A673 (cell line): ENCODE measurements at regions not wholly inside any gene's neighbourhood (a gene's known extent, or its start where the extent isn't known, plus 50 kb on each side); places are given as distances from the start of the nearest gene placed in this dataset.

Experiments used
- BruUV-seq: library from RNA; stranded (reverse); fragments of 400-500 nt; replicated peaks from 2 replicates; lab custom pipeline; 2021; lab: Mats Ljungman, UMichigan
- CTCF ChIA-PET: fragments of 300-600 bp; sonication (Branson Sonifier 250); formaldehyde crosslinking; loops from one replicate; lab custom pipeline; 2022; ENCODE audit warnings: antibody characterized with exemption; lab: Charles Lee
- POLR2A ChIA-PET: fragments of 300-600 bp; sonication (Branson Sonifier 250); formaldehyde crosslinking; loops from one replicate; lab custom pipeline; 2022; ENCODE audit warnings: antibody characterized with exemption; ENCODE audit not compliant: low non-redundant PET; lab: Charles Lee
- DNase-seq: peaks from one replicate; pipeline ENCODE4 v3.0.0-alpha.2; 2015; ENCODE audit warnings: low spot score
- H3K27ac ChIP-seq: fragments of 200-600 bp; sonication (generic); 2 replicates; pipeline ENCODE4 v1.5.1; 2016; ENCODE audit warnings: mixed run types, low read depth, mild to moderate bottlenecking, mixed read lengths, antibody characterized with exemption, low read length; ENCODE audit not compliant: poor library complexity, severe bottlenecking
- H3K27me3 ChIP-seq: fragments of 200-600 bp; sonication (generic); replicated peaks from 2 replicates; pipeline ENCODE4 v1.6.1; 2017; ENCODE audit warnings: mixed run types, low read depth, mild to moderate bottlenecking, mixed read lengths, antibody characterized with exemption, low read length; ENCODE audit not compliant: insufficient read depth, poor library complexity
- H3K36me3 ChIP-seq: fragments of 200-600 bp; sonication (generic); 2 replicates; pipeline ENCODE4 v1.6.1; 2016; ENCODE audit warnings: mixed run types, mild to moderate bottlenecking, mixed read lengths, antibody characterized with exemption, low read length; ENCODE audit not compliant: insufficient read depth, poor library complexity, severe bottlenecking
- H3K4me1 ChIP-seq: fragments of 200-600 bp; sonication (generic); 2 replicates; pipeline ENCODE4 v1.6.1; 2017; ENCODE audit warnings: mixed run types, mild to moderate bottlenecking, mixed read lengths, antibody characterized with exemption, low read length; ENCODE audit not compliant: insufficient read depth, poor library complexity, severe bottlenecking
- H3K4me3 ChIP-seq: fragments of 200-600 bp; sonication (generic); 2 replicates; pipeline ENCODE4 v1.5.1; 2016; ENCODE audit warnings: low read depth, mixed run types, mild to moderate bottlenecking, mixed read lengths, low read length; ENCODE audit not compliant: poor library complexity, severe bottlenecking
- H3K9me3 ChIP-seq: fragments of 200-600 bp; sonication (generic); 2 replicates; pipeline ENCODE4 v1.6.1; 2016; ENCODE audit warnings: mixed run types, low read depth, mild to moderate bottlenecking, mixed read lengths, antibody characterized with exemption, low read length; ENCODE audit not compliant: poor library complexity, severe bottlenecking
- EZH2 ChIP-seq: fragments of 200-600 bp; sonication (generic); IDR thresholded peaks from 2 replicates; pipeline ENCODE4 v1.6.1; 2017; ENCODE audit warnings: borderline replicate concordance, low read depth, mild to moderate bottlenecking, mixed read lengths, antibody characterized with exemption, low read length; ENCODE audit not compliant: poor library complexity, severe bottlenecking
- intact Hi-C: fragments of 100-400 bp; cut with micrococcal nuclease; formaldehyde crosslinking; loops from one replicate; pipeline ENCODE4 v1.10.0; 2022; ENCODE audit not compliant: unreplicated experiment
- TF ChIP-seq, protein P1 (sequence below): fragments of 300-800, 200-600 bp; sonication (generic); conservative IDR thresholded peaks from 2 replicates; pipeline ENCODE4 v1.5.1; 2017; ENCODE audit warnings: low read depth, mild to moderate bottlenecking, antibody characterized with exemption, low read length, moderate library complexity, mixed read lengths

GRCh38 chr9:113770396-113770795, 105.7 kb upstream of the ZNF618 start:
- POLR2A ChIA-PET: no interaction called here
- H3K27ac ChIP-seq: no peak overlapping the region

GRCh38 chr9:113771199-113771598, 104.9 kb upstream of the ZNF618 start:
- Histone ChIP-seq H3K9me3 (no peaks in the 10 kb centered on the region), H3K36me3 (no peaks in the 10 kb centered on the region), H3K27ac (no peak overlapping the region), H3K4me1 (no peaks in the 10 kb centered on the region), H3K27me3 (no peaks in the 10 kb centered on the region), H3K4me3 (no peak overlapping the region)
- TF ChIP-seq EZH2: no peak
- TF ChIP-seq, protein P1, sequence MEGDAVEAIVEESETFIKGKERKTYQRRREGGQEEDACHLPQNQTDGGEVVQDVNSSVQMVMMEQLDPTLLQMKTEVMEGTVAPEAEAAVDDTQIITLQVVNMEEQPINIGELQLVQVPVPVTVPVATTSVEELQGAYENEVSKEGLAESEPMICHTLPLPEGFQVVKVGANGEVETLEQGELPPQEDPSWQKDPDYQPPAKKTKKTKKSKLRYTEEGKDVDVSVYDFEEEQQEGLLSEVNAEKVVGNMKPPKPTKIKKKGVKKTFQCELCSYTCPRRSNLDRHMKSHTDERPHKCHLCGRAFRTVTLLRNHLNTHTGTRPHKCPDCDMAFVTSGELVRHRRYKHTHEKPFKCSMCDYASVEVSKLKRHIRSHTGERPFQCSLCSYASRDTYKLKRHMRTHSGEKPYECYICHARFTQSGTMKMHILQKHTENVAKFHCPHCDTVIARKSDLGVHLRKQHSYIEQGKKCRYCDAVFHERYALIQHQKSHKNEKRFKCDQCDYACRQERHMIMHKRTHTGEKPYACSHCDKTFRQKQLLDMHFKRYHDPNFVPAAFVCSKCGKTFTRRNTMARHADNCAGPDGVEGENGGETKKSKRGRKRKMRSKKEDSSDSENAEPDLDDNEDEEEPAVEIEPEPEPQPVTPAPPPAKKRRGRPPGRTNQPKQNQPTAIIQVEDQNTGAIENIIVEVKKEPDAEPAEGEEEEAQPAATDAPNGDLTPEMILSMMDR: no peak
- no TSS peak for BruUV-seq
- DNase-seq: no peak
- CTCF ChIA-PET: no interaction called here
- intact Hi-C loops: no loop called here
- POLR2A ChIA-PET: no interaction called here

More at GRCh38 chr9:113770396-113770795, 105.7 kb upstream of the ZNF618 start:
- Histone ChIP-seq H3K27me3 (no peaks in the 10 kb centered on the region), H3K4me3 (no peak overlapping the region), H3K9me3 (no peaks in the 10 kb centered on the region), H3K4me1 (no peaks in the 10 kb centered on the region), H3K36me3 (no peaks in the 10 kb centered on the region)
- no peak for DNase-seq
- CTCF ChIA-PET: no interaction called here
- intact Hi-C loops: no loop called here
- TF ChIP-seq EZH2: no peak
- TF ChIP-seq, protein P1: no peak
- BruUV-seq: no TSS peak

GRCh38 chr9:113772121-113772810, 103.8 kb upstream of the ZNF618 start:
- intact Hi-C loops: no loop called here
- ChIA-PET POLR2A (no interaction called here), CTCF (no interaction called here)
- DNase-seq: no peak
- no peak overlapping the region for H3K4me3 ChIP-seq
- TF ChIP-seq EZH2: no peak
- TF ChIP-seq, protein P1: no peak
- H3K27ac ChIP-seq: no peak overlapping the region
- no peaks in the 10 kb centered on the region for H3K36me3 ChIP-seq
- no peaks in the 10 kb centered on the region for H3K27me3 ChIP-seq
- H3K9me3 ChIP-seq: no peaks in the 10 kb centered on the region
- H3K4me1 ChIP-seq: no peaks in the 10 kb centered on the region
- no TSS peak for BruUV-seq
